Right atrium auricular region (tissue), 2 donors: ENCODE measurements at regions not wholly inside any gene's neighbourhood (a gene's known extent, or its start where the extent isn't known, plus 50 kb on each side); places are given as distances from the start of the nearest gene placed in this dataset.

Experiments
- DNase-seq: peaks from one replicate; pipeline ENCODE4 v3.0.0-alpha.2; 2019; ENCODE audit warnings: low spot score
- H3K27ac ChIP-seq, 2 donors: fragments of 200-600 bp; sonication (generic); 1 replicate in 1 of 2; 2 replicates in 1 of 2; pipeline ENCODE4 v1.5.1; 2016 to 2019
- H3K27me3 ChIP-seq, 2 donors: fragments of 200-600 bp; sonication (generic); one replicate each; pipeline versions ENCODE4 v1.5.1 to v1.6.0; 2017 to 2019
- H3K36me3 ChIP-seq: fragments of 200-600 bp; sonication (generic); one replicate; pipeline ENCODE4 v1.5.1; 2016
- H3K4me1 ChIP-seq, 2 donors: fragments of 200-600 bp; sonication (generic); one replicate each; pipeline versions ENCODE4 v1.5.1 to v1.6.0; 2017 to 2019
- H3K4me3 ChIP-seq, 2 donors: fragments of 200-600 bp; sonication (generic); 1 replicate in 1 of 2; 2 replicates in 1 of 2; pipeline ENCODE4 v1.5.1; 2017 to 2019; ENCODE audit warnings: mild to moderate bottlenecking in 1 of 2, moderate library complexity in 1 of 2
- H3K9me3 ChIP-seq, 2 donors: fragments of 200-600 bp; sonication (generic); one replicate each; pipeline ENCODE4 v1.5.1; 2019
- CTCF ChIP-seq, 2 donors: fragments of 200-600 bp; sonication (generic); IDR thresholded peaks; one replicate each; pipeline ENCODE4 v1.5.1; 2019; ENCODE audit warnings: antibody characterized with exemption in 2 of 2

DNA sequence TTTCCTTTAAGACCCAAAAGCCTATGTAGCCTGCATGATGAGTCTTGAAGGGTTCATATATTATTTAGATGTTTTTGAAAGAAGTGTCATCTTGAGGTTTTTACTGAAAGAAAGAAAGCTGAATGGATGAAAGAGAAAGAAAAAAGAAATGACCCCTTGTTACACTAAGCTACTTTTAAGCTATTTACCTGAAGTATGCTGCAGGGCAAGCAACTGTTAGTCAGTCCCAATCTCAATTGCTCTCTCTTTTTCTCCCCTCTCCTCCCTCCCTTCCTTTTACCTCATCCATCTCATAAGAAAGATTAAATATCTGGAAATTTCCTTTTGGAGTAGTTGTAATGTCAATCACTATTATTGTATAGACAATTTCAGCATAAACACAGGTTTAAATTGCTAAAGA, 512.4 kb downstream of the TMTC2 start:
- Histone ChIP-seq H3K36me3 (no peaks in the 10 kb centered on the region), H3K4me3 (no peak overlapping the region), H3K9me3 (no peaks in the 10 kb centered on the region), H3K27me3 (no peaks in the 10 kb centered on the region), H3K27ac (no peak overlapping the region), H3K4me1 (no peaks in the 10 kb centered on the region)
- no peak for TF ChIP-seq CTCF (IDR thresholded peaks at IDR 0.05)
- no peak for DNase-seq

GRCh38 chr12:83198291-83199015, 511.7 kb downstream of the TMTC2 start:
- Histone ChIP-seq H3K4me3 (no peak overlapping the region), H3K9me3 (no peaks in the 10 kb centered on the region), H3K27ac (no peak overlapping the region), H3K27me3 (no peaks in the 10 kb centered on the region), H3K4me1 (no peaks in the 10 kb centered on the region), H3K36me3 (no peaks in the 10 kb centered on the region)
- TF ChIP-seq CTCF (IDR thresholded peaks at IDR 0.05), result no peak
- no peak for DNase-seq

DNA sequence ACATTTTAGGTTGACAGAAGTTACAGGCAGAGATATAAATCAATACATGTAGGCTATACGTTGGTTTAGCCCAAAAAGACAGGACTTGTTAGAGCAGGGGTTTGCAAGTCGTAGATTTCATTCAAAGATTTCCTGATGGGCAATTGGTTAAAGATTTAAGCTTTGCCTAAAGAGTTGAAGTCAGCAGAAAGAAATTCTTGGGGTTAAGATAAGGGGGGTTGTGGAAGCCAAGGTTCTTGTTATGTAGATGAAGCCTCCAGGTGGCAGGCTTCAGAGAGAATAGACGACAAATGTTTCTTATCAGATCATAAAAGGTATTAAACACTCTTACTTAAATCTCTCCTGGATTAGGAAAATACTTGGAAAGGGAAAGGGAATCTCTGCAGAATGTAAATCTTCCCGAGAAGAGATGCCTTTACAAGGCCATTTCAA, 510.8 kb downstream of the TMTC2 start:
- no peak overlapping the region for H3K4me3 ChIP-seq
- no peak overlapping the region for H3K27ac ChIP-seq
- H3K4me1 ChIP-seq, result no peaks in the 10 kb centered on the region
- no peak for DNase-seq
- TF ChIP-seq CTCF (IDR thresholded peaks at IDR 0.05), result no peak
- peaks cover 0 to 5% of the 10 kb centered on the region in 2 donors for H3K9me3 ChIP-seq
- no peaks in the 10 kb centered on the region for H3K36me3 ChIP-seq
- no peaks in the 10 kb centered on the region for H3K27me3 ChIP-seq

GRCh38 chr12:83196694-83197350, 510.1 kb downstream of the TMTC2 start:
- no peak for TF ChIP-seq CTCF (IDR thresholded peaks at IDR 0.05)
- DNase-seq, result no peak

GRCh38 chr12:83190631-83191390, 504.1 kb downstream of the TMTC2 start:
- Histone ChIP-seq H3K27me3 (no peaks in the 10 kb centered on the region), H3K36me3 (no peaks in the 10 kb centered on the region), H3K27ac (no peak overlapping the region), H3K4me3 (no peak overlapping the region), H3K4me1 (no peaks in the 10 kb centered on the region), H3K9me3 (peaks cover 0 to 10% of the 10 kb centered on the region in 2 donors)
- no peak for TF ChIP-seq CTCF (IDR thresholded peaks at IDR 0.05)
- DNase-seq, result no peak

More at GRCh38 chr12:83196694-83197350, 510.1 kb downstream of the TMTC2 start:
- Histone ChIP-seq H3K36me3 (no peaks in the 10 kb centered on the region), H3K9me3 (peaks cover 0 to 10% of the 10 kb centered on the region in 2 donors), H3K27ac (no peak overlapping the region), H3K4me1 (no peaks in the 10 kb centered on the region), H3K27me3 (no peaks in the 10 kb centered on the region), H3K4me3 (no peak overlapping the region)
